A172 (cell line): ENCODE measurements at regions not wholly inside any gene's neighbourhood (a gene's known extent, or its start where the extent isn't known, plus 50 kb on each side); places are given as distances from the start of the nearest gene placed in this dataset.

Experiments
- DNase-seq: peaks from one replicate; pipeline ENCODE4 v3.0.0-alpha.2; 2015; ENCODE audit warnings: low spot score

- no peak for DNase-seq
These were observed 842.8 kb downstream of the SI start for GRCh38 chr3:164235289-164236028.

DNA sequence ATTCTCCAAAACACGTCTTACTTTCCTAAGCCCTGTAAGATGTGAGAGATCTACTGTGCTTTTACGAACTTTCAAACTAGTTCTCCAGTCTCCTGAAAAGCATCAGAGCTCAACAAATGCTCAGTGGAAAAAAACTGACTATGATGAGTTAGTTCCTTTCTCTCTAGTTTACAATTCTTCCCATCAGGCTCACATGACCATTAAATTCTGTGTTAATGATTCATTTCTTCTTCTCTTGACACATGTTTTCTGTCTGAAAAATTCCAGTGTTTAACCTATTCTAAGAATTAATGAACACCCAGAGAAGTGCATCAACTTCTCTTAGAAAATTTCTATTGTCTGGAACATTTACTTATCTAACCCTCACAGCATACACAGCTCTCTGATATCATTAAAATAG, 844.3 kb downstream of the SI start:
- DNase-seq = no peak

- DNase-seq = no peak
These were observed 846.6 kb downstream of the SI start for GRCh38 chr3:164231718-164232117.

DNA sequence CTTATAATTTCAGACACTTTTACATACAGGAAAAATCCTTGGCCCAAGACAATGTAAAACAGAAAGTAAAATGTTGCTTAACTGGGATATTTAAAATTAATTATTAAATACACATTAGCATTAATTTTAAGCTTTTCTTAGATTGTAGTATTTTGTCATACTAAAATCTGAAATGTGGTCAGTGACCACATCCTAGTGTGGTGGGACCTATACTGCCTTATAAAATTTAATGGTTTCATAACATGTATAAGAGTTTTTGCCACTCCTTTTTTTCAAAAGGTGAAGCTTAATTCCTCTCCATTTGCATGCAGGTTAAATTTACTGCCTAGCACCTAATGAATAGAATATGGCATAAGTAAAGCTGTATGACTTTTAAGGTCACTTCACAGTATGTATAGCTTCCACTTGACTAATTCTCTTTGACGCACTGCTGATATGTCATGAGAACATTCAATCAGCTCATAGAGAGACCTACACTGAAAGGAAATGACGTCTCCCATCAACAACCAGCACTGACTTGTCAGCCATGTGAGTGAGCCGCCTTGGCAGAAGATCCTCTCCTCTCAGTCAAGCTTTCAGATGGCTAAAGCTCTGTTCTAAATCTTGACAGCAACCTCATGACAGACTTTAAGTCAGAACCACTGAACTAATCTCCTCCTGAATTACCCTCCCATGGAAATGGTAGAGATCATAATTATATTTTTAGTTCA, 847.8 kb downstream of the SI start:
- DNase-seq = no peak

- DNase-seq = no peak
These were observed 854.2 kb downstream of the SI start for GRCh38 chr3:164224126-164224525.

GRCh38 chr3:164222197-164222596, 856.1 kb downstream of the SI start:
- no peak for DNase-seq

DNA sequence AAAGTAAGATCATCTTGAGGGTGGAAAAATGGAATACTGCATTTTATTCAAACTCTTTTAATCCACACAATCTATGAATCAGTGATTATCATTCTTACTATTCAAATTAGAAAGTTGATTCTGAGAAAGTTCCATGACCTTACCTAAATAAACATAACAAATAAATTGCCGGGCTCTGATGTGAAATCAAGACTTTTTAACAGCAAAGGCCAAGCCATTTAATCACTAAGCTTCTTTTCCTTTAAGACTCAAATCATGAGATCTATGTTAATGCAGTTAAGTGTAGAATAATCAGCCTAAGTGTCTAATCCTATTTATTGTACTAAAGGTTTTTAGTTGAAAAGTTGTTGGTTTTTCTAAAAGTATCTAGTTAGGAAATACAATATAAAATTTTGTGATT, 857.0 kb downstream of the SI start:
- DNase-seq = no peak

- DNase-seq = no peak
These were observed 868.9 kb downstream of the SI start for GRCh38 chr3:164209363-164209762.

DNA sequence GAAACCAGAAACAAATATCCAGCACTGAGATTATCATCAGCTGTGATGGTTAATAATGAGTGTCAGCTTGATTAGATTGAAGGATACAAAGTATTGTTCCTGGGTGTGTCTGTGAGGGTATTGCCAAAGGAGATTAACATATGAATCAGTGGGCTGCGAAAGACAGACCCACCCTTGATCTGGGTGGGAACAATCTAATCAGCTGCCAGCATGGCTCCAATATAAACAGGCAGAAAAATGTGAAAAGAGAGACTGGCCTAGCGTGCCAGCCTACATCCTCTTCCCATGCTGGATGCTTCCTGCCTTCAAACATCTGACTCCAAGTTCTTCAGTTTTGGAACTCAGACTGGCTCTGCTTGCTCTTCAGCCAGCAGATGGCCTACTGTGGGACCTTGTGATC, 869.5 kb downstream of the SI start:
- no peak for DNase-seq

- DNase-seq = peak; percentile 8
These were observed 870.2 kb downstream of the SI start for GRCh38 chr3:164208048-164208447.

DNA sequence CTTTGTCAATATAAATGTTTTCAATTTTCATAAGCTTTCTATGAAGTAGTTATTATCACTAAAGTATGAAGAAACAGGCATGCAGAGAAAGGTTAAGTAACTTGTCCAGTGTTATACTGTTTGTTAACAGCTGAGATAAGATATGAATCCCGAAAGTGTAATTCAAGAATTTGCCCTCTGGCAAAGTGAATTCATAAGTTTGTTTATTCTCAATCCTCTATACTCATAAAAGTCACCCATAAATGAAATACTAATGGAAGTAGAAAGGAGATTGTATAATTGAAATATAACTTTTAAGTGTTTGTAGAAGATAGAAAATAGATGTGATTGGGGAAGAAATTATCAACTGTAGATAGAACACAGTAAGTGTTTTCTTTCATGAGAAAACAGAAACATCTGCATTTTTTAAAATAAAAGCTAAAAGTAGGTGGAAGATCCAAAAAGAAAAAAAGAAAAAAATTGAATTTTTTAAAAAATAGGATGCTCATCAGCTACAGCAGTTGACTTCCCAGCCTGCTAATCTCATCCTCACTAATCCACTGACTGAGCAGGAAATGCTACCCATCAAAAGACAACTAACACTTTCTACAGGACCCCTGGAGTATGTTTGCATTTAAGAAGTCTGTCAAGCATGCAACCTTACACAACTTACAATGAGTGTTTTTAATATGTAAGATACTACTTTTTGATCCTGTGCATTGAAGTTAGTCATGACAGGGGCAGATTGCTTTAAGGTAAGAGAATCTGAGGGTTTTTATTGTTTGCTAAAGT, 878.1 kb downstream of the SI start:
- DNase-seq = no peak

- no peak for DNase-seq
These were observed 881.8 kb downstream of the SI start for GRCh38 chr3:164196477-164196876.

DNA sequence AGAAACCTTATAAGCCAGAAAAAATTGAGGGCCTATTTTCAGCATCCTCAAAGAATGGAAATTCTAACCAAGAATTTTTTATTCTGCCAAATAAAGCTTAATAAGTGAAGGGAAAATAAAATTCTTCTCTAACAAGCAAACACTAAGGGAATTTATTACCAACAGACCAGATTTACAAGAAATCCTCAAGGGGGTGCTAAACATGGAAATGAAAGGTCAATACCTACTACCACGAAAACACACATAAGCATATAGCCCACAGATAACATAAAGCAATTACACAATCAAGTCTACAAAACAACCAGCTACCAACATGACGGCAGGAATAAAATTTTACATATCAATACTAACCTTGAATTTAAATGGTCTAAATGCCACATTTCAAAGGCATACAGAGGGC, 883.5 kb downstream of the SI start:
- no peak for DNase-seq

DNA sequence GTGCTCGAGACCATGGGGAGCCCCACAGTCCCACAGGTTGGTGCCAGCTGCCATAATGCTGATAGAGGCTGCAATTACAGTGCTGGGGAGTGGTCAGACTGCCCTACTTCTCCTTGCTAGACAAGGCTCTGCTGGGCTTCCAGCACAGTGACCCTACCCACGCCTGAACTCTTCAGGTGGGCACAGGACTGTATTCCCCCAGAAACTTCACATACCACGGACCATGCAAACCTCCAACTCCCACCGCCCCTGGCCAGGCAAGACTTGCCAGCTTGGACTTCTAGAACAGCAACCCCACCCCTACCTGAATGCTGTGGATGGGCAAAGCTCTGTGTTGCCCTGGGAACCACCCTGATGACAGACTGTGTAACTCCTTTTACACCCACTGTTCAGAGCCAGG, 885.3 kb downstream of the SI start:
- no peak for DNase-seq

DNA sequence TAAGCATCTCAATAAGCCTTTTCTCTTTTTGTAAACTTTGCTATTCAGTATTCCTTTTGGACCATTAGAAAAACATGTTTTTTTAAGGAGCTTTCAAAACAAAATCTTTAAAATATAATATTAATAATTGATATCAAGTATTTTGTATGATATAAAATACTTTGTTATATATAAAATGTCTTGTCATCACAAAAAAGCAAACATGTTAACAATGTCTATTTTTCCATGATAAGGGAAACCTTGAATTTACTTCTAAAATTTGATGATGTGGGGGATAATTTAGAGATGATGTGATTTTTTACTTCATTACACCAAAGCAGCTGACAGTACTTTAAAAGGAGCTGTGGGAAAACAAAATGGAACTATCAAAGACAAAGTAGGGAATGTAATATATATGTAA, 887.7 kb downstream of the SI start:
- DNase-seq = no peak

DNA sequence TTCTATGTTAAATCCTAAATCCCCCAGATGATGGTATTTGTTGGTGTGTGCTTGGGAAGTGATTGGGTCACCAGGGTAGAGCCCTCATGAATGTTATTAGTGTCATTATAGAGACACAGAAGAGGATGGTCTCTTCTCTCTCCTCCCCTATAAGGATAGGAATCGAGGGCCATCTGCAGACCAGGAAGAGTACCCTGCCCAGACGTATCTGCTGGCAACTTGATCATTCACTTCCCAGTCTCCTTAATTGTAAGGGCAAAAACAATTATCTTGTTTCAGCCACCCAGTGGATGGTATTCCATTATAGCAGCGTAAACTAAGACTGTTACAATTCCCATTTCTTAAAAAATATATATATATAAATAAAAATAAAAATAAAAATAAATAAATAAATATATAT, 892.2 kb downstream of the SI start:
- DNase-seq = no peak

- no peak for DNase-seq
These were observed 899.1 kb downstream of the SI start for GRCh38 chr3:164179110-164179774.

DNA sequence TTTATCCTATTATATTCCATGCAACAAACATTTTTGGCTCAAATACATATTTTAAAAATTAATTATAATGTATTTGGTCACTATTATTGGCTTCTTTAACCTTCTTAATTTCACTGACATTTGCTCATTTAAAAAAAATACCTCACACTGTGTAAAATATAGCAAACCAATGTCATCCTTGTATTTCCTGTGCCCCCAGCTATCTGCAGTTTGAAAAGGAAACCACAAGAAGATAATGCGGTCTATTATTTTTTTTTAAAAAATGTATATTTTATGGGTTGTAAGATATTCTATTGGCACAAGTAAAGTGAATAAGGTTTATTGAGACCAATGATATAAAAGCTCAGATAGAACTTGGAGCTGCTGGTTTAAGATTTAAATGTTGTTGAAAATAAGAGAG, 904.2 kb downstream of the SI start:
- DNase-seq = no peak

- peak; percentile 26 for DNase-seq
These were observed 922.9 kb downstream of the SI start for GRCh38 chr3:164155400-164155799.

- DNase-seq = no peak
These were observed 933.5 kb downstream of the SI start for GRCh38 chr3:164144824-164145223.

- DNase-seq = no peak
These were observed 945.4 kb downstream of the SI start for GRCh38 chr3:164132878-164133277.
